Parathyroid adenoma (tissue), 2 donors: ENCODE measurements at regions not wholly inside any gene's neighbourhood (a gene's known extent, or its start where the extent isn't known, plus 50 kb on each side); places are given as distances from the start of the nearest gene placed in this dataset.

ENCODE experiments used
- H2AFZ ChIP-seq: fragments of 300-600 bp; sonication (generic); one replicate; pipeline ENCODE4 v1.7.0; 2017; ENCODE audit warnings: antibody characterized with exemption, mild to moderate bottlenecking
- H3K27ac ChIP-seq: fragments of 300-600 bp; sonication (generic); one replicate; pipeline ENCODE4 v1.7.0; 2017
- H3K27me3 ChIP-seq: fragments of 300-600 bp; sonication (generic); one replicate; pipeline ENCODE4 v1.7.0; 2017; ENCODE audit warnings: low read length; ENCODE audit not compliant: control insufficient read depth, insufficient read depth
- H3K36me3 ChIP-seq: fragments of 300-600 bp; sonication (generic); one replicate; pipeline ENCODE4 v1.7.0; 2017; ENCODE audit warnings: low read length; ENCODE audit not compliant: control insufficient read depth, insufficient read depth
- H3K4me1 ChIP-seq: fragments of 300-600 bp; sonication (generic); one replicate; pipeline ENCODE4 v1.7.0; 2017; ENCODE audit warnings: control low read depth
- H3K4me2 ChIP-seq: fragments of 300-600 bp; sonication (generic); one replicate; pipeline ENCODE4 v1.7.0; 2017; ENCODE audit warnings: low read length
- H3K4me3 ChIP-seq: fragments of 300-600 bp; sonication (generic); one replicate; pipeline ENCODE4 v1.7.0; 2017; ENCODE audit warnings: low read depth, low read length
- H3K79me2 ChIP-seq: fragments of 300-600 bp; sonication (generic); one replicate; pipeline ENCODE4 v1.7.0; 2017; ENCODE audit warnings: control low read depth
- H3K9ac ChIP-seq: fragments of 300-600 bp; sonication (generic); one replicate; pipeline ENCODE4 v1.7.0; 2017; ENCODE audit warnings: mild to moderate bottlenecking
- H3K9me3 ChIP-seq: fragments of 300-600 bp; sonication (generic); one replicate; pipeline ENCODE4 v1.7.0; 2017; ENCODE audit warnings: low read length; ENCODE audit not compliant: control insufficient read depth
- TF ChIP-seq, protein P1 (sequence below): fragments of 300-600 bp; sonication (generic); IDR thresholded peaks from one replicate; pipeline ENCODE4 v1.7.0; 2017; ENCODE audit warnings: antibody characterized with exemption, mild to moderate bottlenecking
- donor health status: primary hyperparathyroidism.

- H3K4me2 ChIP-seq: no peak overlapping the region
- H3K4me1 ChIP-seq: no peaks in the 10 kb centered on the region
- no peak overlapping the region for H3K4me3 ChIP-seq
- no peaks in the 10 kb centered on the region for H3K79me2 ChIP-seq
- H3K36me3 ChIP-seq: no peaks in the 10 kb centered on the region
- no peak overlapping the region for H2AFZ ChIP-seq
- TF ChIP-seq, protein P1, sequence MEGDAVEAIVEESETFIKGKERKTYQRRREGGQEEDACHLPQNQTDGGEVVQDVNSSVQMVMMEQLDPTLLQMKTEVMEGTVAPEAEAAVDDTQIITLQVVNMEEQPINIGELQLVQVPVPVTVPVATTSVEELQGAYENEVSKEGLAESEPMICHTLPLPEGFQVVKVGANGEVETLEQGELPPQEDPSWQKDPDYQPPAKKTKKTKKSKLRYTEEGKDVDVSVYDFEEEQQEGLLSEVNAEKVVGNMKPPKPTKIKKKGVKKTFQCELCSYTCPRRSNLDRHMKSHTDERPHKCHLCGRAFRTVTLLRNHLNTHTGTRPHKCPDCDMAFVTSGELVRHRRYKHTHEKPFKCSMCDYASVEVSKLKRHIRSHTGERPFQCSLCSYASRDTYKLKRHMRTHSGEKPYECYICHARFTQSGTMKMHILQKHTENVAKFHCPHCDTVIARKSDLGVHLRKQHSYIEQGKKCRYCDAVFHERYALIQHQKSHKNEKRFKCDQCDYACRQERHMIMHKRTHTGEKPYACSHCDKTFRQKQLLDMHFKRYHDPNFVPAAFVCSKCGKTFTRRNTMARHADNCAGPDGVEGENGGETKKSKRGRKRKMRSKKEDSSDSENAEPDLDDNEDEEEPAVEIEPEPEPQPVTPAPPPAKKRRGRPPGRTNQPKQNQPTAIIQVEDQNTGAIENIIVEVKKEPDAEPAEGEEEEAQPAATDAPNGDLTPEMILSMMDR: no peak
- H3K27ac ChIP-seq: no peak overlapping the region
- no peaks in the 10 kb centered on the region for H3K27me3 ChIP-seq
- H3K9me3 ChIP-seq: no peaks in the 10 kb centered on the region
- H3K9ac ChIP-seq: no peak overlapping the region
These were observed 54.0 kb upstream of the ATP2B1 start for GRCh38 chr12:89762498-89763170.

GRCh38 chr12:89760783-89761182 is 52.1 kb upstream of the ATP2B1 start:
- H3K9ac ChIP-seq: no peak overlapping the region
- no peak overlapping the region for H2AFZ ChIP-seq
- no peak overlapping the region for H3K4me3 ChIP-seq
- H3K4me1 ChIP-seq: no peaks in the 10 kb centered on the region
- no peaks in the 10 kb centered on the region for H3K27me3 ChIP-seq
- H3K36me3 ChIP-seq: no peaks in the 10 kb centered on the region
- no peak overlapping the region for H3K27ac ChIP-seq
- no peaks in the 10 kb centered on the region for H3K79me2 ChIP-seq
- TF ChIP-seq, protein P1: no peak
- no peaks in the 10 kb centered on the region for H3K9me3 ChIP-seq
- H3K4me2 ChIP-seq: no peak overlapping the region
